ENCODE measurements at regions not wholly inside any gene's neighbourhood (a gene's known extent, or its start where the extent isn't known, plus 50 kb on each side); places are given as distances from the start of the nearest gene placed in this dataset.
"Not testable (repeated sequence)": the region's sequence is repeated elsewhere in the genome, so short reads cannot be mapped to it uniquely, and the experiment has no call there.

- not testable (repeated sequence) for DNase-seq
Observed at GRCh38 chr2:87199228-87199627, 177.6 kb upstream of the PLGLB1 start.

DNA sequence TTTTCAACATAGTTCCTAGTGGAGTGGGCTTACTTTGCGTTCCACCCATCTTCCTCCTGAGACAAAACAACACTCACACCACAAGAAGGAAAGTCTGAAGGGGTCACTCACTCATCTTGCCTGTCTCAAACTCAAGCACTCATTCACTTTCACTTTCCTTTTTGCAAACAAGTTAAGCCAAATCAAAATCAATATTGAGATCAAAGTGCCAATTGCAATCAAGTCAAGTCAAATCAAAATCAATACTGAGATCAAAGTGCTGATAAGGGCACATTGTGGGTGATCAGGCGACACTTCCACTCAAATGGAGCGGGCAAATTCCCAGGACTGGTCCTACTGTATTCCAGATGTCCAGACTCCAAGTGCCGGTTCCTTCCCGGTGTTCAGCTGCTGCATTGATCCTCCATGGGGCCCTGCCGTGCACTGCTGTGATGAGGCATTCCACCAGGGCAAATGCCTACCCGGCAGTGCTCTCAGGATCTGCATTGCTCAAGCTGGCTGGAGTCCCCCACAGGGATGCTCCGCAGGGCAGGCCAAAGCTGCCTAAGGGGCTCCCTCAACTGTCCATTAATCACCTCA lies 183.0 kb upstream of the PLGLB1 start:
- not testable (repeated sequence) for DNase-seq

GRCh38 chr2:87212938-87213337 lies 191.3 kb upstream of the PLGLB1 start:
- DNase-seq: not testable (repeated sequence)

DNA sequence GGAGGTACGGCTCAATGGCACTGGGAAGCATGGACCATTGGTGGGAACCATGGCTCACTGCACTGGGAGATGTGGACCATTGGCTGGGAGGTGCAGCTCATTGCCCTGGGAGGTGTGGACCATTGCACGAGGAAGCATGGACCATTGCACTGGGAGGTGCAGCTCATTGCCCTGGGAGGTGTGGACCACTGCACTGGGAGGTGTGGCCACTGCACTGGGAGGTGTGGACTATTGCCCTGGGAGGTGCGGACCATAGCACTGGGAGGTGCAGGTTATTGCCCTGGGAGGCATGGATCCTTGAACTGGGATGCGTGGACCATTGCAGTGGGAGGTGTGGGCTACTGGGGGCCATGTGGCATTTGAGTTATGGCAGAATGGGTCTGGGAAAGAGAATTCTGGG lies 195.4 kb upstream of the PLGLB1 start:
- DNase-seq: not testable (repeated sequence)

DNA sequence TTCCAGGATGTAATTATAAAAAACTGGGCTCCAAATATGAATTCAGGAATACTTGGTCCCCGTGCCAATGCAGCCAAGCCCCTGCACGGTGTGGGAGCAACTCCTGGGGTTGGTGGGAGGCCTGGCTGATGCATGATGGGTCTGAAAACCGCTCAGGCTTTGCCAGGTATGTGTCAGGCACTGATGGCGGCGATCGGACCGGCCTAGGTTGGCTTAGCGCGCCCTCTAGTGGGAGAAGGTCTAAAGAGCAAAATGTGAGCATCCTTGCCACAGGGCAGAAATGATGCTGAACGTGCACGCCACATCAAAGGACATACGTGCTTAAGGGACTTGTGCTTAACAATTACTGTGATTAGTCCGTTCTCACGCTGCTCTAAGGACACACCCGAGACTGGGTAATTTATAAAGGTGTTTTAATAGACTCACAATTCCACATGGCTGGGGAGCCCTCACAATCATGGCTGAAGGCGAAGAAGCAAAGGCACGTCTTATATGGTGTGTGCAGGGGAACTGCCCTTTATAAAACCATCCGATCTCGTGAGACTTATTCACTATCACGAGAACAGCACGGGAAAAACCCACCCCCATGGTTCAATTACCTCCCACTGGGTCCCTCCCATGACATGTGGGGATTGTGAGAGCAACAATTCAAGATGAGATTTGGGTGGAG lies 196.2 kb upstream of the PLGLB1 start:
- not testable (repeated sequence) for DNase-seq

DNA sequence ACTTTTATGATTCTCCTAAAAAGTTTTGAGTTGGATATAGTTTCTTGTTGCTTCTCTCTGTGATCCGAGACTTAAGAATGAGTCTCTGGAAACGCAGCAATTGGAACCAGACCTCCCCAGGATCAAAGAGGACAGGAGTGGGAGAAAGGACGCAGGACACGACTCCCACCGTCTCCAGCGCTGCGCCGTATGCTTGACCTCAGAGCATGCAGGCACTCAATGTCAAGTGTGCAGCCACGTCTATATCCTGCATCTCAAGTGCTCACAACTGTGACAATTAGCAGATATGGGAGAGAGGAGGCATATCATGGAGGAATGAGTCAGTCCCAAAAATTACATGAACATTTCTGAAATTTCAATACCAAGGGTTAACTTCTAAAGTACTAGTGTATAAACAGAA lies 199.0 kb upstream of the PLGLB1 start:
- not testable (repeated sequence) for DNase-seq

DNA sequence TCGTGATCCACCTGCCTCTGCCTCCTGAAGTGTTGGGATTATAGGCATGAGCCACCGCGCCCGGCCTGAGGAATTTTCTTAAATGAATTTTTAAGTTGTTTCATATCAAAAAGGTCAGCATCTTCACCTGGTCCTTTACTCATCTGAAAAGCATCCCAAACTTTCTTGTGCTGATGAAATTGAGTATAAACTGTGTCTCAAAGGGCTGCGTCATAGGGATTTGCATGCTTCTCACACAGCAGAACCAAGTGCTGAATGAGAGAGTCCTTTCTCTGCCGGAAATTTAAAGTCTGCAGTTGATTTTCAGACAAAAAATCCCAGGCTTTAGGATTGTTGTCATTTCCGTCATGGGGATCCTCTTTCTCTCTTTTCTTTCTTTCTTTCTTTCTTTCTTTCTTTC lies 200.5 kb upstream of the PLGLB1 start:
- not testable (repeated sequence) for DNase-seq

GRCh38 chr2:87223873-87224272 lies 202.2 kb upstream of the PLGLB1 start:
- not testable (repeated sequence) for DNase-seq

DNA sequence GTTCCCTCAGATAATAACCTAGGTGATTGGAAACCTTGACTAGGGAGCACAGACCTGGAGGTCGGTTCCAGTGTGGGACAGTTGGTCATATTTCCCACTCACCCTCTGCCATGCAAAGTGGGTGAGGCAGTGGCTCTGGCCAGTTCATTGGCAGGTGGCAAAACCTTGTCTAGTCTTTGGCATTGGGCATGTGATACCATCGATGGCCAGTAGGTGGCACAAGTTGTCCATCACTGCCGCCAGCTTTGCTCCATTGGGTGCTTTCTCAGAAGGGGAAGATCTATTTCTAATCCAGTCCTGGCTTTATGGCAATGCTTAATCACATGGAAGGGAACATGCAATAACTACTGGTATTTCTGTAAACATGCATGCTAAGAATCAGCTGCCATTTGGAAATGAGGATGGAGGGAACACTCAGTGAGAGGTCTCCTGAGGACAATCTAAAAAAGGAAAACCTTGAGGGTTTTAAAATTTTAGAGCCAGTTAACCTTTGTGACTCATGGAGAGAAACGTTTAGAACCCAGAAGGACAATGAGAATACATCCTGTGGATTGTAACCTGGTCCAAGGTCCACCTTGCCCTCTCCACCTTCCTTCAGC lies 207.5 kb upstream of the PLGLB1 start:
- DNase-seq: not testable (repeated sequence)

- not testable (repeated sequence) for DNase-seq
Observed at GRCh38 chr2:87229964-87230363, 208.3 kb upstream of the PLGLB1 start.

DNA sequence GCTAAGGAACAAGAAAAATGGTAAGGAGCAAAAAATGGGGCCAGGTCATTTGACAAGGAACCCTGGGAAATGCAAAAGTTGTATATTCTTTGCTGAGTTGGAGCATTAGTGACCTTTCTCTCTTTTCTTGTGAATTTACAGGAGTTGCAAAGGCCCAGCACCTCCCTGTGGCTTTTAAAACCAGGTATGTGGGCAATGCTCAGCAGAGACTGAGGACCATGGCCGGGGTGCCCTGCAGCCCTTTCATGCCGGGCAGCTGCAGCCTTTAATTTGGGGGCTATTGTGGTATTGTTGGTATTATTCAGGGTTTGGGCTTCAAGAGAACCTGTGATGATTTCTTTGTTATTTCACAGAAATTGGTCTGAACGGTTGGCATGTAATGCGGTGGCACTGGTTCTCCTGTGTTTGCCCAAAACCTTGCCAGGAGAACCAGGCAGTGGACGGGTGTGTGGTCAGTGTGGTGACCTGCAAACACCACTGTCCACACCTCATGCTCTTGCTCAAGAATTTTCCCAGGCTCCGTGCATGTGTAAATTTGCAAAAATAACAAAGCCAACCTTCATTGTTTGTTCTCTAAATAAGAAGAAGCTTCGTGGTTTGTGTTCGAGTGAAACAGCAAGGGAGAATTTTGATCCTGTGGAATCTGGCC lies 213.8 kb upstream of the PLGLB1 start:
- not testable (repeated sequence) for DNase-seq

DNA sequence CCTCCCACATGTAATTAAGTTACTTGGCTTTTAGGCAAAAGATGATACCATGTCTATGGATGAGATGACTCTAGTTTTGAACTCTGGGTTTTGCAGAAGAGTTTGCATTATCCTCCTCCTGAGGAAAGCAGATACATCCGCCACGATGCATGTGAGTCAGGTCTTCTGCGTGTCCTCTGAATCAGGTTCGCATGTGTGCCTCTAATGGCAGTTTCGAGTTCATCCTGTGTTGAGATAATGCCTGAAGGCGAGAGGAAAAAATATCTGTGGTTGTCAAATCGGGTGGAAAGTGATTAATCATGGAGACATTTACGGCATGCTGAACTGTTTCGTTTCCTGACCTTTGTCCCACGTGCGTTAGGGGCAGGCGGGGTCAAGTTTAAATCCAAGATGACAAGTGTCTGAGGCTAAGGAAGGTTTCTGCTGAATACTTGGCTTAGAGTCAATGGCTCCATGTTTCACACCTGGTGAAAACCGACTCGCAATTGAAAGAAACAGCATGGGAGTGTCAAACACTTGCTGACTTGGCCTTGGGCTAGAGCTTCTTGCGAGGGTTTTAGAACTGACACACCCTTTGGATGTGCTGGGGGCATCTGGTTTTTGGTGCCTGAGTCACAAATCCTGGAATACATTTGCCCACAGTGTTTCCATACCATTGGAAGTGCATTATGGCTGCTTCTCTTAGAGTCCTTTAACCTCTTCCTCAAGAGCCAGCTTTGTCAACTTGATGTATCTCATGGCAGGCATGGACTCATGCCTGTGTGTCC lies 216.1 kb upstream of the PLGLB1 start:
- not testable (repeated sequence) for DNase-seq

DNA sequence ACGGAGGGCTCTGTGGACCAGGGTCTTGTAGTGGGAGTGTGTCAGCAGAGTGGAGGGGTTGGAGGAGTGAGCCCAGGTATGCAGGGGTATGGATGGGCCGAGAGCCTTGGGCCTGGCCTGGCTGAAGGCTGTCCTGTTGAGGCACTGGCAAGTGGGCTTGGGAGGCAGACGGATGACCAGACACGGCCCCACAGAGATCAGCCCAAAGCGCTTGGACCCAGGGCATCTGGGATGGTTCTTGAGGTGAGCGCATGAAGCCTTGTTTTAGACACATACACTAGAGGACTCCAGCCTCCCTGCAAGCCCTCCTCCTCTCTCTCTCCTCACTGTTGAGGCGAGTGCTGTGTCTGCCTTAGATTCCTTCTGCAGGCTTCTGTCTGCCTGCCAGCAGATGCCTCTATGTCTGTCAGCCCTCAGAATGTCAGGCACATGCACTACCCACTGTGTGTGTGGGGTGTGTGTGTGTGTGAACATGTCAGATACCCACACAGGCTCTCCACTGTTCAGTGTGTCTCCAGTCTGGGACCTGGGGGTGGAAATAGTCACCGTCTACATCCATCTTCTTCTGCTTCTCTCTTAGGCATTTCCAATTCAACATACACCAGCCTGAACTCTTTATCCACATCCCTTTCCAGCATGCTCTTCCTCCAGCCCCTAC lies 218.0 kb upstream of the PLGLB1 start:
- not testable (repeated sequence) for DNase-seq

DNA sequence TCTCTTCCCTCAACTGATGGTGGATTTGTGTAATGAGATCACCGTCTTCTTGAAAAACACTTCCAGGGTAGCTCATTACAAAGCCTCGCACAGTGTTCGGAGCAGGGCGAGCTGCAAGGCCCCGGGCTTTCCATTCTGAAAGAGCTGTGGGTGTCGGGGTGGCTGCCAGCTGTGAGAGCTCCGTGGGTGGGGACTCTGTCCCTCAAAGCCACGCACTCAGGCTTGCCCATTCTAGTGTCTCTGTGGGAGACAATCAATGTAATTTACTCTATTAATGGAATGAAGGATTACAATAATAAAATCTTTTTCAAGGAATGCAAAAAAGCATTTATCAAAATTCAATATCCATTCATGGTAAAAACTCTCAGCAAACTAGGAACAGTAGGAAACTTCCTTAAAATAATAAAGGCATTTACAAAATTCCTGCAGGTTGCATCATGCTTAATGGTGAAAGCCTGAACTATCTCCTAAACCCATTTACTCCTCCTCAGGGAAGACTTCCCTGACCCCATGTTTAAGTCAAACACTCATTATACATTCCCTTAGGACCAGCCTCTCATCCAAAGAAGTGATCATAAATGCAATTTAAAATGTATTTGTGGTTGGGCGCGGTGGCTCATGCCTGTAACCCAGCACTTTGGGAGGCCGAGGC lies 224.5 kb upstream of the PLGLB1 start:
- DNase-seq: not testable (repeated sequence)

DNA sequence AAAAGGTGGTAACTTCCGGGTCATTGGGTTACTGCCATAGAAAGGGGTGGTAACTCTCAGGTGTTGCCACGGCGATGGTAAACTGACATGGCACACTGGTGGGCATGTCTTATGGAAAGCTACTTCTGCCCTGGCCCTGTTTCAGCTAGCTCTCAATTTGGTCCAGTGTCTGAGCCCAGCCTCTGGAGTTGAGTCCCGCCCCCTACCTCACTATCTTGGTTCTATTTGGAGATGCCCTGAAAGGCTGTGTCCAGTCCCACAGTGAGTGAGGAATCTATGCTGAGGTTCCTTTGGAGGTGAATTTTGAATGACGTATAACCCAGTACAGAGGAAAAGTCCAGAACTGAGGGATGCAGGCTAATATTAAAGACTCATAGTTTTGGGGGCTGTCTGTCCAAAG lies 230.4 kb upstream of the PLGLB1 start:
- DNase-seq: not testable (repeated sequence)

DNA sequence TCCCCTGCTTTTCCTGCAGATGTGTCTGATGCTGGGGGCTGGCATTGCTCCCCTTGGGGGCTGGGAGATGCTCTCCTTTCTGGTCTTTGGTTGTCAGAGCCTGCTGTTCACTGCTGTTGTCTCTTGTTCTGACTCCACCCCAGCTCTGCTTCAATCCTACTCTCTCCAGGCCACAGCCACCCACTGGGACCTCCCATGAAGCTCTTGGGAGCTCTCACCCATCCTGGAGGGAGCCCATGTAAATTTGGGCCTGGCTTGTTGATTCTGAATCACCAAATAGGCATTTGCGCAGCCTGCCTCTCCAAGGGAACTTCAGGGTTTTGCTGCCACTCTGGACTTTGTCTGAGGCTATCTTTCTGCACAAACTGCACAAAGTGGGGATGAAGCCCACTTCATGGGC lies 232.9 kb upstream of the PLGLB1 start:
- not testable (repeated sequence) for DNase-seq

DNA sequence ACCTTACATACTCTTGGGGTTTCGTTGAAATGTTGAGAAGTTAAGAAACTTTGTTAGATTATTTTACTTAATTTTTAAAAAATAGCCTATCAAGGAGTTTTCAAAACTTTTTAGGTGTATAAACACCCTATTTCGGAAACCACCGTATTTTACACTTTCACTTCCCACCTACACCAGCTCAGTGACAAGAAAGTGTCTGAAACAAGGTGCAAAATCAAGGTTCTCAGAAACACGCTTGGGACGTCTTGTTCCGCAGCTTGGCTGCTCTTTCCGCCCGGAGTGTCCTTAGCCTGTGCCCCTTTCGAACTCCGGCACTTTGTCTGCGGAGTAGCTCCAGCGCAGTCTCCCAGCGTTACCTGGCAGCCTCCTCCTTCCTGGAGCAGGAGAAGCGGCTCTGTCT lies 233.8 kb upstream of the PLGLB1 start:
- DNase-seq: not testable (repeated sequence)

GRCh38 chr2:87258887-87259286 lies 237.2 kb upstream of the PLGLB1 start:
- not testable (repeated sequence) for DNase-seq

GRCh38 chr2:87262184-87262702 lies 240.6 kb upstream of the PLGLB1 start:
- DNase-seq: not testable (repeated sequence)

GRCh38 chr2:87263868-87264518 lies 242.3 kb upstream of the PLGLB1 start:
- DNase-seq: not testable (repeated sequence)

GRCh38 chr2:87275192-87275591 lies 253.5 kb upstream of the PLGLB1 start:
- DNase-seq: not testable (repeated sequence)
